CD14-positive monocyte (primary cell): ENCODE measurements at regions not wholly inside any gene's neighbourhood (a gene's known extent, or its start where the extent isn't known, plus 50 kb on each side); places are given as distances from the start of the nearest gene placed in this dataset.

Experiments used
- DNase-seq, 3 donors: peaks; one replicate each; pipeline ENCODE4 v3.0.0-alpha.2; 2011 to 2022
- H2AFZ ChIP-seq: 2 replicates; pipeline ENCODE4 v1.6.0; 2012; ENCODE audit warnings: mild to moderate bottlenecking, low read depth, low read length, inconsistent platforms; ENCODE audit not compliant: insufficient read depth, poor library complexity, severe bottlenecking
- H3K27ac ChIP-seq, 2 donors: 1 replicate in 1 of 2; 2 replicates in 1 of 2; pipeline ENCODE4 v1.5.1; 2012 to 2013; ENCODE audit warnings: low read length in 2 of 2, control low read depth in 1 of 2, inconsistent platforms in 1 of 2, low read depth in 1 of 2, mild to moderate bottlenecking in 1 of 2
- H3K27me3 ChIP-seq, 2 donors: one replicate each; pipeline versions ENCODE4 v1.6.0 to v1.6.1; 2011 to 2013; ENCODE audit warnings: low read length in 2 of 2; ENCODE audit not compliant: control insufficient read depth in 2 of 2, insufficient read depth in 2 of 2
- H3K36me3 ChIP-seq, 2 donors: replicated peaks in 1 of 2; 1 replicate in 1 of 2; 2 replicates in 1 of 2; pipeline versions ENCODE4 v1.5.1 to v1.6.1; 2012 to 2013; ENCODE audit warnings: low read length in 2 of 2, control low read depth in 1 of 2, inconsistent platforms in 1 of 2, mild to moderate bottlenecking in 1 of 2; ENCODE audit not compliant: insufficient read depth in 2 of 2, control insufficient read depth in 1 of 2
- H3K4me1 ChIP-seq, 2 donors: 1 replicate in 1 of 2; 2 replicates in 1 of 2; pipeline versions ENCODE4 v1.5.1 to v1.6.1; 2012 to 2013; ENCODE audit warnings: low read length in 2 of 2, control low read depth in 1 of 2, inconsistent platforms in 1 of 2, mild to moderate bottlenecking in 1 of 2, moderate library complexity in 1 of 2; ENCODE audit not compliant: insufficient read depth in 2 of 2, control insufficient read depth in 1 of 2
- H3K4me2 ChIP-seq: replicated peaks from 2 replicates; pipeline ENCODE3; 2012; ENCODE audit warnings: low read length, moderate library complexity, mild to moderate bottlenecking; ENCODE audit not compliant: poor library complexity, severe bottlenecking; ENCODE audit errors: extremely low read depth
- H3K4me3 ChIP-seq, 3 experiments: fragments of 200-600 bp in 1 of 3; sonication (generic) in 1 of 3; replicated peaks in 1 of 3; 1 replicate in 2 of 3; 2 replicates in 1 of 3; pipeline ENCODE4 v1.5.1; 2011 to 2013; ENCODE audit warnings: low read length in 3 of 3, mild to moderate bottlenecking in 3 of 3, control low read depth in 2 of 3, low read depth in 2 of 3, inconsistent platforms in 1 of 3, moderate library complexity in 1 of 3
- H3K79me2 ChIP-seq: 2 replicates; pipeline ENCODE4 v1.6.0; 2012; ENCODE audit warnings: mild to moderate bottlenecking, control low read depth, inconsistent platforms, low read length, moderate library complexity; ENCODE audit not compliant: insufficient read depth
- H3K9ac ChIP-seq: 2 replicates; pipeline ENCODE4 v1.6.0; 2017; ENCODE audit warnings: low read length, mild to moderate bottlenecking; ENCODE audit not compliant: insufficient read depth, poor library complexity, severe bottlenecking
- H3K9me3 ChIP-seq, 2 donors: replicated peaks in 1 of 2; 1 replicate in 1 of 2; 2 replicates in 1 of 2; pipeline versions ENCODE4 v1.5.1 to v1.6.1; 2012 to 2013; ENCODE audit warnings: low read length in 2 of 2, control low read depth in 1 of 2; ENCODE audit not compliant: control insufficient read depth in 1 of 2, insufficient read depth in 1 of 2
- H4K20me1 ChIP-seq: 2 replicates; pipeline ENCODE4 v1.6.0; 2012; ENCODE audit warnings: mild to moderate bottlenecking, low read length, control low read depth, moderate library complexity; ENCODE audit not compliant: insufficient read depth
- H3K27ac Mint-ChIP-seq, 7 donors: one replicate each; pipeline ENCODE4 v1.8.0; 2020; ENCODE audit warnings: mild to moderate bottlenecking in 7 of 7, mixed read lengths in 7 of 7, moderate library complexity in 6 of 7, inconsistent platforms in 2 of 7
- H3K27me3 Mint-ChIP-seq, 3 donors: one replicate each; pipeline ENCODE4 v1.8.0; 2021 to 2022; ENCODE audit warnings: low read depth in 3 of 3, mild to moderate bottlenecking in 3 of 3, mixed read lengths in 3 of 3, moderate library complexity in 3 of 3, inconsistent platforms in 1 of 3
- H3K36me3 Mint-ChIP-seq, 2 donors: one replicate each; pipeline ENCODE4 v1.8.0; 2020; ENCODE audit warnings: mixed read lengths in 2 of 2, inconsistent platforms in 1 of 2, mild to moderate bottlenecking in 1 of 2
- H3K4me1 Mint-ChIP-seq: one replicate; pipeline ENCODE4 v1.8.0; 2020; ENCODE audit warnings: mild to moderate bottlenecking, mixed read lengths
- H3K4me3 Mint-ChIP-seq, 2 donors: one replicate each; pipeline ENCODE4 v1.8.0; 2020; ENCODE audit warnings: mild to moderate bottlenecking in 2 of 2, mixed read lengths in 2 of 2, moderate library complexity in 1 of 2
- H3K9me3 Mint-ChIP-seq, 7 donors: one replicate each; pipeline ENCODE4 v1.8.0; 2020 to 2022; ENCODE audit warnings: mixed read lengths in 7 of 7, mild to moderate bottlenecking in 6 of 7, moderate library complexity in 6 of 7, inconsistent platforms in 2 of 7
- CTCF ChIP-seq: fragments of 200-600 bp; IDR thresholded peaks from one replicate; pipeline ENCODE4 v1.8.0; 2022; ENCODE audit warnings: antibody characterized with exemption, mild to moderate bottlenecking
- WGBS: methylation state at CpG from one replicate; pipeline ENCODE4 v1.1.5; 2013; ENCODE audit warnings: missing lambda C conversion rate; ENCODE audit not compliant: insufficient coverage; 5-methylcytosine and 5-hydroxymethylcytosine counted together
- intact Hi-C, 2 donors: fragments of 100-400 bp; cut with micrococcal nuclease; formaldehyde crosslinking; loops; one replicate each; pipeline versions ENCODE4 v1.15.0 to v1.15.1; 2023

DNA sequence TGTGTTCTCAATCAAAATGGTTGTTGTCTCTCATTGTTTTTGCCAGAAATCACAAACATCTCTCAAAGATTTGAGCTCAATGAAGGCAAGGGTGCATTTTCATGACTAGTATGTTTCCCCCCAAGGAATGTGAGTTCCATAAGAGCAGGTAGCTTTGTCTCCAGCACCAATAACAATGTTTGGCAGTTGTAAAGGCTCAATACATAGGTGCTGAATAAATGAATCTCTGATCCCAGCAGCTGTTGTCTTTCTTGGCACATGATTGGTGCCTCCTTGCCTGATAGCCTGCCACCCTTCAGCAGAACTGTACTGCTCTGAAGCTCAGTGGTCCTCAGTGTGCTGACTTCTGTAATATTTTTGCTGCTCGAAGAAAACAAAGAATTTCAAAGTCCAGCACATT is 103.1 kb upstream of the CDH11 start:
- Mint-ChIP-seq H3K4me3 (no peak overlapping the region), H3K4me1 (no peaks in the 10 kb centered on the region), H3K27ac (no peak overlapping the region), H3K9me3 (peaks cover 0 to 5% (median 0%) of the 10 kb centered on the region in 7 donors), H3K36me3 (no peaks in the 10 kb centered on the region), H3K27me3 (no peaks in the 10 kb centered on the region)
- TF ChIP-seq CTCF, result no peak
- H3K4me1 ChIP-seq, result no peaks in the 10 kb centered on the region
- no peak overlapping the region for H2AFZ ChIP-seq
- intact Hi-C loops, result no loop called here
- no peak overlapping the region for H3K9ac ChIP-seq
- no peaks in the 10 kb centered on the region for H3K36me3 ChIP-seq
- WGBS, result no CpG with 5 or more reads among the region's 1 CpG
- no peak for DNase-seq
- H4K20me1 ChIP-seq, result no peaks in the 10 kb centered on the region
- H3K27ac ChIP-seq, result no peak overlapping the region
- H3K4me2 ChIP-seq, result no peak overlapping the region
- H3K79me2 ChIP-seq, result no peaks in the 10 kb centered on the region
- H3K9me3 ChIP-seq, result no peaks in the 10 kb centered on the region
- no peak overlapping the region for H3K4me3 ChIP-seq
- H3K27me3 ChIP-seq, result no peaks in the 10 kb centered on the region

GRCh38 chr16:65224471-65224870 is 102.6 kb upstream of the CDH11 start:
- Histone ChIP-seq H3K9me3 (no peaks in the 10 kb centered on the region), H3K27ac (no peak overlapping the region), H3K4me2 (no peak overlapping the region), H2AFZ (no peak overlapping the region), H3K4me1 (no peaks in the 10 kb centered on the region), H3K27me3 (no peaks in the 10 kb centered on the region), H3K9ac (no peak overlapping the region), H3K36me3 (no peaks in the 10 kb centered on the region), H3K4me3 (no peak overlapping the region), H3K79me2 (no peaks in the 10 kb centered on the region), H4K20me1 (no peaks in the 10 kb centered on the region)
- peaks cover 0 to 5% (median 0%) of the 10 kb centered on the region in 7 donors for H3K9me3 Mint-ChIP-seq
- intact Hi-C loops, result no loop called here
- no CpG with 5 or more reads among the region's 2 CpGs for WGBS
- no peak overlapping the region for H3K4me3 Mint-ChIP-seq
- TF ChIP-seq CTCF, result no peak
- no peak overlapping the region for H3K27ac Mint-ChIP-seq
- no peak for DNase-seq
- H3K36me3 Mint-ChIP-seq, result no peaks in the 10 kb centered on the region
- H3K4me1 Mint-ChIP-seq, result no peaks in the 10 kb centered on the region
- no peaks in the 10 kb centered on the region for H3K27me3 Mint-ChIP-seq
